Upper lobe of left lung (tissue), 6 donors: ENCODE measurements at regions not wholly inside any gene's neighbourhood (a gene's known extent, or its start where the extent isn't known, plus 50 kb on each side); places are given as distances from the start of the nearest gene placed in this dataset.

Experiments used
- ATAC-seq, 2 donors: fragments of 200-7000 bp; cut with Tn5 transposase; one replicate each; pipeline ENCODE4 v1.9.1; 2022; ENCODE audit warnings: mild to moderate bottlenecking in 2 of 2, moderate library complexity in 2 of 2; ENCODE audit not compliant: low FRiP score in 2 of 2
- DNase-seq, 2 donors: peaks; one replicate each; pipeline ENCODE4 v3.0.0-alpha.2; 2019 to 2020
- H3K27ac ChIP-seq, 4 donors: fragments of 200-600 bp; sonication (generic); one replicate each; pipeline ENCODE4 v1.5.1; 2016 to 2019
- H3K27me3 ChIP-seq, 4 donors: fragments of 200-600 bp; sonication (generic); one replicate each; pipeline ENCODE4 v1.5.1; 2017 to 2019
- H3K36me3 ChIP-seq, 4 donors: fragments of 200-600 bp; sonication (generic); one replicate each; pipeline ENCODE4 v1.5.1; 2016 to 2019
- H3K4me1 ChIP-seq, 4 donors: fragments of 200-600 bp; sonication (generic); one replicate each; pipeline ENCODE4 v1.5.1; 2018 to 2019
- H3K4me3 ChIP-seq, 4 donors: fragments of 200-600 bp; sonication (generic); one replicate each; pipeline ENCODE4 v1.5.1; 2017 to 2019; ENCODE audit warnings: mild to moderate bottlenecking in 2 of 4, moderate library complexity in 1 of 4
- H3K9me3 ChIP-seq, 4 donors: fragments of 200-600 bp; sonication (generic); one replicate each; pipeline ENCODE4 v1.5.1; 2018 to 2019
- CTCF ChIP-seq, 6 experiments: fragments of 450-650 bp in 4 of 6; fragments of 200-600 bp in 2 of 6; sonication (generic) in 2 of 6; IDR thresholded peaks; one replicate each; pipeline ENCODE4 v1.5.1; 2016 to 2019; ENCODE audit warnings: antibody characterized with exemption in 6 of 6
- EP300 ChIP-seq, 4 donors: sonication (generic); formaldehyde crosslinking; IDR thresholded peaks; one replicate each; pipeline ENCODE4 v1.5.1; 2017; ENCODE audit warnings: antibody characterized with exemption in 4 of 4, control low read depth in 2 of 4
- POLR2A ChIP-seq, 4 donors: fragments of 450-650 bp; IDR thresholded peaks; one replicate each; pipeline ENCODE4 v1.5.1; 2016 to 2017; ENCODE audit warnings: antibody characterized with exemption in 4 of 4, mild to moderate bottlenecking in 2 of 4
- POLR2AphosphoS5 ChIP-seq, 2 donors: sonication (generic); formaldehyde crosslinking; IDR thresholded peaks; one replicate each; pipeline ENCODE4 v1.5.1; 2017; ENCODE audit warnings: antibody characterized with exemption in 2 of 2
- WGBS, 2 donors: methylation state at CpG; one replicate each; pipeline ENCODE4 v1.1.5; 2017 to 2018; 5-methylcytosine and 5-hydroxymethylcytosine counted together
- donor health status: DM: no; HTN: no; CAD: no; lungs with moderate emphysema.
- donor health status: DM: no; HTN: yes; CAD: no; lungs with severe emphysema.

GRCh38 chr10:6748981-6749635, 169.0 kb upstream of the PRKCQ start:
- H3K4me3 ChIP-seq: no peak overlapping the region
- TF ChIP-seq POLR2A (IDR thresholded peaks at IDR 0.05): no peak
- TF ChIP-seq EP300 (IDR thresholded peaks at IDR 0.05): no peak
- no peak for TF ChIP-seq CTCF (IDR thresholded peaks at IDR 0.05)
- no peak for TF ChIP-seq POLR2AphosphoS5 (IDR thresholded peaks at IDR 0.05)
- 65 to 75% methylated on average over 5 of the region's 5 CpGs for WGBS, 2 donors
- no peaks in the 10 kb centered on the region for H3K27me3 ChIP-seq
- no peak overlapping the region for H3K27ac ChIP-seq
- H3K9me3 ChIP-seq: no peaks in the 10 kb centered on the region
- H3K4me1 ChIP-seq: no peaks in the 10 kb centered on the region
- ATAC-seq (no peak), DNase-seq (no peak)
- no peaks in the 10 kb centered on the region for H3K36me3 ChIP-seq

GRCh38 chr10:6748029-6748428, 168.0 kb upstream of the PRKCQ start:
- no peaks in the 10 kb centered on the region for H3K36me3 ChIP-seq
- TF ChIP-seq EP300 (IDR thresholded peaks at IDR 0.05): no peak
- TF ChIP-seq CTCF (IDR thresholded peaks at IDR 0.05): no peak
- no peak for TF ChIP-seq POLR2A (IDR thresholded peaks at IDR 0.05)
- no peak for TF ChIP-seq POLR2AphosphoS5 (IDR thresholded peaks at IDR 0.05)
- no peaks in the 10 kb centered on the region for H3K9me3 ChIP-seq
- H3K27me3 ChIP-seq: no peaks in the 10 kb centered on the region
- no peak for DNase-seq
- no peaks in the 10 kb centered on the region for H3K4me1 ChIP-seq
- no peak overlapping the region for H3K27ac ChIP-seq
- no peak overlapping the region for H3K4me3 ChIP-seq
- no peak for ATAC-seq
- WGBS, 2 donors: 94 to 100% methylated on average over 3 of the region's 3 CpGs

GRCh38 chr10:6746782-6747181, 166.7 kb upstream of the PRKCQ start:
- Histone ChIP-seq H3K4me1 (no peaks in the 10 kb centered on the region), H3K4me3 (no peak overlapping the region), H3K9me3 (no peaks in the 10 kb centered on the region), H3K36me3 (no peaks in the 10 kb centered on the region), H3K27ac (no peak overlapping the region), H3K27me3 (no peaks in the 10 kb centered on the region)
- DNase-seq: no peak
- WGBS, 2 donors: 81 to 90% methylated on average over 5 of the region's 5 CpGs
- no peak for TF ChIP-seq POLR2AphosphoS5 (IDR thresholded peaks at IDR 0.05)
- TF ChIP-seq POLR2A (IDR thresholded peaks at IDR 0.05): no peak
- TF ChIP-seq EP300 (IDR thresholded peaks at IDR 0.05): no peak
- no peak for TF ChIP-seq CTCF (IDR thresholded peaks at IDR 0.05)
- ATAC-seq: no peak

- WGBS, 2 donors: 65 to 73% methylated on average over 4 of the region's 4 CpGs
- DNase-seq: no peak
- no peak for ATAC-seq
Measured at GRCh38 chr10:6743291-6743849, 163.3 kb upstream of the PRKCQ start.

More at GRCh38 chr10:6743291-6743849, 163.3 kb upstream of the PRKCQ start:
- Histone ChIP-seq H3K27me3 (no peaks in the 10 kb centered on the region), H3K4me3 (no peak overlapping the region), H3K9me3 (no peaks in the 10 kb centered on the region), H3K4me1 (peaks cover 0 to 2% (median under 1%) of the 10 kb centered on the region in 4 donors), H3K36me3 (no peaks in the 10 kb centered on the region), H3K27ac (no peak overlapping the region)
- TF ChIP-seq CTCF (IDR thresholded peaks at IDR 0.05): no peak
- no peak for TF ChIP-seq POLR2A (IDR thresholded peaks at IDR 0.05)
- no peak for TF ChIP-seq EP300 (IDR thresholded peaks at IDR 0.05)
